ENCODE measurements at regions not wholly inside any gene's neighbourhood (a gene's known extent, or its start where the extent isn't known, plus 50 kb on each side); places are given as distances from the start of the nearest gene placed in this dataset.

- DNase-seq (ENCODE audit: low spot score), result no peak
- TF ChIP-seq, protein P1, sequence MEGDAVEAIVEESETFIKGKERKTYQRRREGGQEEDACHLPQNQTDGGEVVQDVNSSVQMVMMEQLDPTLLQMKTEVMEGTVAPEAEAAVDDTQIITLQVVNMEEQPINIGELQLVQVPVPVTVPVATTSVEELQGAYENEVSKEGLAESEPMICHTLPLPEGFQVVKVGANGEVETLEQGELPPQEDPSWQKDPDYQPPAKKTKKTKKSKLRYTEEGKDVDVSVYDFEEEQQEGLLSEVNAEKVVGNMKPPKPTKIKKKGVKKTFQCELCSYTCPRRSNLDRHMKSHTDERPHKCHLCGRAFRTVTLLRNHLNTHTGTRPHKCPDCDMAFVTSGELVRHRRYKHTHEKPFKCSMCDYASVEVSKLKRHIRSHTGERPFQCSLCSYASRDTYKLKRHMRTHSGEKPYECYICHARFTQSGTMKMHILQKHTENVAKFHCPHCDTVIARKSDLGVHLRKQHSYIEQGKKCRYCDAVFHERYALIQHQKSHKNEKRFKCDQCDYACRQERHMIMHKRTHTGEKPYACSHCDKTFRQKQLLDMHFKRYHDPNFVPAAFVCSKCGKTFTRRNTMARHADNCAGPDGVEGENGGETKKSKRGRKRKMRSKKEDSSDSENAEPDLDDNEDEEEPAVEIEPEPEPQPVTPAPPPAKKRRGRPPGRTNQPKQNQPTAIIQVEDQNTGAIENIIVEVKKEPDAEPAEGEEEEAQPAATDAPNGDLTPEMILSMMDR (IDR thresholded peaks at IDR 0.05), result no peak
- Histone ChIP-seq H3K4me3 (no peak overlapping the region), H3K27ac (no peak overlapping the region)
Observed at GRCh38 chr3:95899494-95899893, 914.9 kb upstream of the EPHA6 start.

GRCh38 chr3:95899911-95900310 lies 914.5 kb upstream of the EPHA6 start:
- DNase-seq (ENCODE audit: low spot score), result no peak
- no peak overlapping the region for H3K4me3 ChIP-seq
- H3K27ac ChIP-seq, result no peak overlapping the region
- TF ChIP-seq, protein P1 (IDR thresholded peaks at IDR 0.05), result no peak

DNA sequence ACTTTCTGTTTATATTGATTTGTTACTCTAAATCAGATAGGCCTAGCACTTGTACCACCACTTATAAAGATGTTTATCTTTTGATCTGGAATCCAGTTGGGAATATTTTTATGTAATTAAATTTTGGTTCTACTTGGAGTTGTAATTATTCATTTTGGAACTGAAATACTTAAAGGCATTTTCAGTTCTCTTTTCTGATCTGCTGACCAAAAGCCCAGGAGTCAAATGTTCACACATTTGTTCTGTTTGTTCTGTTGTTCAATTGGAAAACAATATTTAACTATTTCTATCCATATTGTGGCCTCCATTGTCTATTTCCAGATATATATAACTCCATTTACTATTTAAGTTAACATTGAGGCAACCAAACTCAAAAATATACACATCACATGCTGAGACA lies 912.4 kb upstream of the EPHA6 start:
- H3K27ac ChIP-seq, result no peak overlapping the region
- H3K4me3 ChIP-seq, result no peak overlapping the region
- no peak for DNase-seq (ENCODE audit: low spot score)
- TF ChIP-seq, protein P1 (IDR thresholded peaks at IDR 0.05), result no peak

GRCh38 chr3:95905182-95905581 lies 909.2 kb upstream of the EPHA6 start:
- H3K27ac ChIP-seq, result no peak overlapping the region
- DNase-seq (ENCODE audit: low spot score), result no peak
- TF ChIP-seq, protein P1 (IDR thresholded peaks at IDR 0.05), result no peak
- H3K4me3 ChIP-seq, result no peak overlapping the region

GRCh38 chr3:95911767-95912166 lies 902.6 kb upstream of the EPHA6 start:
- no peak overlapping the region for H3K27ac ChIP-seq
- no peak for DNase-seq (ENCODE audit: low spot score)

DNA sequence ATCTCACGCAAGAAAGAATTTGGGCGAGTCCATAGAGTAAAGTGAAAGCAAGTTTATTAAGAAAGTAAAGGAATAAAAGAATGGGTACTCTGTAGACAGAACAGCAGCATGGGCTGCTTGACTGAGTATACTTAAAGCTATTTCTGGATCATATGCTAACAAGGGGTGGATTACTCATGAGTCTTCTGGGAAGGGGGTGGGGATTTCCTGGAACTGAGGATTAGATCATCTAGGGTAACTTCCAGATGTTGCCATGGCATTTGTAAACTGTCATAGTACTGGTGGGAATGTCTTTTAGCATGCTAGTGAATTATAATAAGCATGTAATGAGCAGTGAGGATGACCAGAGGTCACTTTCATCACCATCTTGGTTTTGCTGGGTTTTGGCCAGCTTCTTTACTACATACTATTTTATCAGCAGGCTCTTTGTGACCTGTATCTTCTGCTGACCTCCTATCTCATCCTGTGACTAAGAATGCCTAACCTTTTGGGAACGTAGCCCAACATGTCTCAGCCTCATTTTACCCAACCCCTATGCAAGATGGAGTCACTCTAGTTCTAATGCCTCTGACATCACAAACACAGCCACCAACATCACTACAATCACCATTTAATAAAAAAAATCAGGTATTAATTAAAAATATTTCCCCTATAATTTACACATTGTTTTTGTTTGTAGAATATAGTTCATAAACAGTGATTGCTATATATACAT lies 890.7 kb upstream of the EPHA6 start:
- Histone ChIP-seq H3K27ac (no peak overlapping the region), H3K4me3 (peak overlapping the region; percentile 6)
- no peak for DNase-seq (ENCODE audit: low spot score)
- TF ChIP-seq, protein P1 (IDR thresholded peaks at IDR 0.05), result no peak

More at GRCh38 chr3:95911767-95912166, 902.6 kb upstream of the EPHA6 start:
- TF ChIP-seq, protein P1 (IDR thresholded peaks at IDR 0.05), result no peak
- H3K4me3 ChIP-seq, result no peak overlapping the region

GRCh38 chr3:95926904-95927501 lies 887.4 kb upstream of the EPHA6 start:
- DNase-seq (ENCODE audit: low spot score), result no peak

More at GRCh38 chr3:95926904-95927501, 887.4 kb upstream of the EPHA6 start:
- Histone ChIP-seq H3K27ac (no peak overlapping the region), H3K4me3 (no peak overlapping the region)
- TF ChIP-seq, protein P1 (IDR thresholded peaks at IDR 0.05), result no peak

All from coronary artery (tissue), 2 donors.